Cardiac septum (tissue), 1 donor: ENCODE measurements at regions not wholly inside any gene's neighbourhood (a gene's known extent, or its start where the extent isn't known, plus 50 kb on each side); places are given as distances from the start of the nearest gene placed in this dataset.
A peak's percentile ranks its signal among the peaks of the same experiment; 100 is the strongest.
"Not testable (repeated sequence)": the region's sequence is repeated elsewhere in the genome, so short reads cannot be mapped to it uniquely, and the experiment has no call there.

Experiments
- DNase-seq: peaks from one replicate; pipeline ENCODE4 v3.0.0-alpha.2; 2020; ENCODE audit warnings: low spot score
- intact Hi-C: fragments of 100-400 bp; cut with DNase I; formaldehyde crosslinking; loops from one replicate; pipeline ENCODE4 v1.14.0; 2022
- donor health status: DM: no; HTN: no; CAD: no.

GRCh38 chrX:125175991-125176584 lies 143.6 kb upstream of the TEX13C start:
- DNase-seq, result no peak
- intact Hi-C loops, result no loop called here

GRCh38 chrX:125193921-125194320 lies 125.8 kb upstream of the TEX13C start:
- DNase-seq, result no peak
- intact Hi-C loops, result no loop called here

GRCh38 chrX:125198546-125198945 lies 121.1 kb upstream of the TEX13C start:
- intact Hi-C loops, result no loop called here

GRCh38 chrX:125202591-125203248 lies 117.0 kb upstream of the TEX13C start:
- intact Hi-C loops, result no loop called here
- DNase-seq, result no peak

More at GRCh38 chrX:125198546-125198945, 121.1 kb upstream of the TEX13C start:
- DNase-seq, result no peak

GRCh38 chrX:125203365-125203736 lies 116.3 kb upstream of the TEX13C start:
- DNase-seq, result peak; percentile 76
- intact Hi-C loops, result no loop called here

- intact Hi-C loops, result no loop called here
- DNase-seq, result no peak
These were observed 115.7 kb upstream of the TEX13C start for GRCh38 chrX:125203737-125204578.

GRCh38 chrX:125204681-125205132 lies 115.0 kb upstream of the TEX13C start:
- intact Hi-C loops, result no loop called here
- DNase-seq, result no peak

- peak; percentile 77 for DNase-seq
- intact Hi-C loops, result no loop called here
These were observed 114.3 kb upstream of the TEX13C start for GRCh38 chrX:125205133-125205917.

- intact Hi-C loops, result no loop called here
- DNase-seq, result no peak
These were observed 113.6 kb upstream of the TEX13C start for GRCh38 chrX:125205918-125206665.

- intact Hi-C loops, result no loop called here
- DNase-seq, result no peak
These were observed 109.5 kb upstream of the TEX13C start for GRCh38 chrX:125210146-125210545.

- intact Hi-C loops, result no loop called here
- no peak for DNase-seq
These were observed 99.8 kb upstream of the TEX13C start for GRCh38 chrX:125219852-125220251.

GRCh38 chrX:125236955-125237354 lies 82.7 kb upstream of the TEX13C start:
- no peak for DNase-seq
- intact Hi-C loops, result no loop called here

GRCh38 chrX:125248931-125249330 lies 70.7 kb upstream of the TEX13C start:
- intact Hi-C loops, result no loop called here
- no peak for DNase-seq

- intact Hi-C loops, DNase-seq: not testable (repeated sequence)
These were observed 63.9 kb upstream of the TEX13C start for GRCh38 chrX:125255759-125256158.

GRCh38 chrX:125262836-125263235 lies 56.8 kb upstream of the TEX13C start:
- DNase-seq, result no peak
- intact Hi-C loops, result no loop called here

- intact Hi-C loops, result no loop called here
- DNase-seq, result no peak
These were observed 53.5 kb upstream of the TEX13C start for GRCh38 chrX:125266153-125266660.
